Panc1 (cell line): ENCODE measurements at regions not wholly inside any gene's neighbourhood (a gene's known extent, or its start where the extent isn't known, plus 50 kb on each side); places are given as distances from the start of the nearest gene placed in this dataset.

Experiments
- ATAC-seq: fragments of 200-7000 bp; cut with Tn5 transposase; 2 replicates; pipeline ENCODE4 v1.9.1; 2020; ENCODE audit warnings: mild to moderate bottlenecking, moderate library complexity
- BruUV-seq: library from RNA; stranded (reverse); fragments of 400-500 nt; replicated peaks from 2 replicates; lab custom pipeline; 2021; lab: Mats Ljungman, UMichigan
- CTCF ChIA-PET: fragments of 300-600 bp; sonication (Branson Sonifier 250); formaldehyde crosslinking; loops from one replicate; lab custom pipeline; 2022; ENCODE audit warnings: antibody characterized with exemption; lab: Charles Lee
- POLR2A ChIA-PET: fragments of 300-600 bp; sonication (Branson Sonifier 250); formaldehyde crosslinking; loops from one replicate; lab custom pipeline; 2022; ENCODE audit warnings: antibody characterized with exemption; lab: Charles Lee
- DNase-seq: peaks from one replicate; pipeline ENCODE4 v3.0.0-alpha.2; 2010; ENCODE audit warnings: low read depth, low spot score
- H3K27ac ChIP-seq: 2 replicates; pipeline ENCODE4 v1.5.1; 2011; ENCODE audit warnings: mild to moderate bottlenecking, low read length, inconsistent platforms
- H3K27me3 ChIP-seq: fragments of 200-500 bp; sonication (Bioruptor generic); 2 replicates; pipeline ENCODE4 v1.6.0; 2014; ENCODE audit warnings: low read length, inconsistent platforms; ENCODE audit not compliant: control insufficient read depth, insufficient read depth
- H3K36me3 ChIP-seq: fragments of 200-500 bp; sonication (Bioruptor generic); 2 replicates; pipeline ENCODE4 v1.5.1; 2014; ENCODE audit warnings: inconsistent platforms, mild to moderate bottlenecking, low read length, moderate library complexity; ENCODE audit not compliant: control insufficient read depth, insufficient read depth
- H3K4me1 ChIP-seq: 2 replicates; pipeline ENCODE4 v1.5.1; 2011; ENCODE audit warnings: inconsistent platforms, mild to moderate bottlenecking, low read length, moderate library complexity; ENCODE audit not compliant: control insufficient read depth, insufficient read depth
- H3K4me3 ChIP-seq, 2 experiments: 2 replicates each; pipeline ENCODE4 v1.5.1; 2011 to 2012; ENCODE audit warnings: low read depth in 2 of 2, low read length in 2 of 2, mild to moderate bottlenecking in 2 of 2, inconsistent platforms in 1 of 2, moderate library complexity in 1 of 2
- H3K9me3 ChIP-seq: fragments of 200-500 bp; sonication (Bioruptor generic); 2 replicates; pipeline ENCODE4 v1.5.1; 2014; ENCODE audit warnings: low read depth, mild to moderate bottlenecking, inconsistent platforms, low read length, moderate library complexity; ENCODE audit not compliant: control insufficient read depth, insufficient read depth
- POLR2AphosphoS5 ChIP-seq: IDR thresholded peaks from 2 replicates; pipeline ENCODE4 v1.6.1; 2012; ENCODE audit warnings: mild to moderate bottlenecking, low read depth, low read length, moderate library complexity
- REST ChIP-seq, 2 experiments: IDR thresholded peaks; 2 replicates each; pipeline ENCODE4 v1.6.1; 2011 to 2012; ENCODE audit warnings: low read depth in 2 of 2, control low read depth in 1 of 2, low read length in 1 of 2, mild to moderate bottlenecking in 1 of 2, moderate library complexity in 1 of 2; ENCODE audit not compliant: insufficient read depth in 1 of 2
- SIN3A ChIP-seq: IDR thresholded peaks from 2 replicates; pipeline ENCODE4 v1.6.1; 2012; ENCODE audit warnings: low read depth, mild to moderate bottlenecking, low read length, moderate library complexity, borderline replicate concordance; ENCODE audit not compliant: insufficient read depth
- TCF7L2 ChIP-seq: IDR thresholded peaks from 2 replicates; pipeline ENCODE4 v1.6.1; 2011; ENCODE audit warnings: mild to moderate bottlenecking, low read depth, low read length, inconsistent platforms
- in situ Hi-C: cut with HindIII; loops from 2 replicates; pipeline ENCODE4 v1.10.0; 2016; ENCODE audit warnings: low sequenced_read_pairs, low pct_unique_long_range_greater_than_20kb
- intact Hi-C: fragments of 100-400 bp; cut with micrococcal nuclease; formaldehyde crosslinking; loops from one replicate; pipeline ENCODE4 v1.10.0; 2022; ENCODE audit not compliant: unreplicated experiment
- TF ChIP-seq, protein P1 (sequence below): fragments of 450-650 bp; IDR thresholded peaks from 2 replicates; pipeline ENCODE4 v1.5.1; 2017; ENCODE audit warnings: mild to moderate bottlenecking

DNA sequence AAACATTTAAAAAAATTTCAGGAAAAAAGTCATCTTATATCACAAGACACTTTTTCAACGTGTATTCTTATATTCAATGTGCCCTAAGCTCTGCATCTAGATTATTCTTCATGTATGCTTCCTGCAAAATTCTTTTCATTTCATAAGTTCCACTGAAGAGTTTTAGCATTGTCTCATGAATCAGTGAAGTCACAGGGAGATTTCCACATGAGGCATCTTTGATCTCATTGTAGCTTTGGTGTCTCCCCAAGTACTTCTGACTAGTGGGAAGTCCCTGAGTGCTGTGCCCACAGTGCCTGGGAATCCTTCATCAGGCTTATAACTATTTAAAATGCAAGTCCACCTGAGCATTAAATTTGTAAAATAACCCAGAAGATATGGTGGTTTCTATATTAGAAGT lies 123.8 kb downstream of the MAD2L1 start:
- Histone ChIP-seq H3K9me3 (no peaks in the 10 kb centered on the region), H3K36me3 (no peaks in the 10 kb centered on the region), H3K4me1 (no peaks in the 10 kb centered on the region), H3K27ac (no peak overlapping the region), H3K4me3 (no peak overlapping the region), H3K27me3 (no peaks in the 10 kb centered on the region)
- POLR2A ChIA-PET = no interaction called here
- DNase-seq = no peak
- CTCF ChIA-PET = no interaction called here
- TF ChIP-seq TCF7L2 = no peak
- intact Hi-C loops = no loop called here
- in situ Hi-C loops = no loop called here
- BruUV-seq = no TSS peak
- ATAC-seq = no peak

GRCh38 chr4:119940557-119940956 lies 126.1 kb downstream of the MAD2L1 start:
- Histone ChIP-seq H3K27me3 (no peaks in the 10 kb centered on the region), H3K4me1 (no peaks in the 10 kb centered on the region), H3K36me3 (no peaks in the 10 kb centered on the region), H3K4me3 (no peak overlapping the region), H3K27ac (no peak overlapping the region; the same call in 1 of the 2 replicates), H3K9me3 (no peaks in the 10 kb centered on the region)
- intact Hi-C loops (no loop called here), in situ Hi-C loops (no loop called here)
- POLR2A ChIA-PET = no interaction called here
- CTCF ChIA-PET = no interaction called here
- DNase-seq (no peak), ATAC-seq (no peak)
- BruUV-seq = no TSS peak
- TF ChIP-seq TCF7L2 = no peak

DNA sequence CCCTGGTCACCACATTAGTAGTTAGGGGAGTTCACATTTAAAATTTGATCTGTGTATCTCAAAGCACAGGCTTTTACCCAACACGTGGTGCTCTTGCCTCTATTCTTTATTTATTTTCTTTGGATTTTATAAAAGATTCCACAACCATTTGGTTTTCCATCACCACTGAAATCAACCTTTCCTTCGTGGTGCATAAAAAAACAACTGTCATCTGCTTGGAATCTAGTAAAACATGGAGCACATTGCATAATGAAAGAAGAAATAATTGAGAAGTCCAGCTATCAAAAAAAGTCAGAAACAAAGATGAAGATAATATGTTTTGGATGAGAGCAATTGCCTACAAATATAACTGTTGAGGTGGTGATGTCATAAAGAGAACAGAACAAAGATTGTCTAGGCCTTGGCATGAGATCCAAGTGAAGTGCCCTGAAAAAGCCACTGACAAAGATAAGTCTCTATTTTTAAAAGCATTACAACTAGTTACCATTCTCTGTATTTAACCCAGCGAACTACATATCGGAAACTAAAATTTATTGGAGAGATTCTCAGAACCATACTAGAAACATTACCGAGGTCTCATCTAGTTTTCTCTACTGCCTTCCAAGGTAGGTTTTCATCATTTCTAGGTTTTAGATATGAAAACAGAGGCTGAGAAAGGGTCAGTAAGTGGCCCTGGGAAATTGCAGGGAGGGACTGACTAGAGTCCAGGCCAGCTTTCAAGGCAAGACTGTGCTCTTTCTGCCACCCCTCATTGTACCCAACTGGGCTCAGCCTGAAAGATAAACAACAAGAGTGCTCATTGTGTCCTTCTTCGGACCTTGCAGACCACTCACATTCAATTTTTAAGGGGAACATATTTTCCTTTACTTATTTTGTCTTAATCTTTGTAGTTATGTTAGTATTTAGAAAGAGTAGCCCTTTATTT lies 127.3 kb downstream of the MAD2L1 start:
- no peak for ATAC-seq
- no peak for DNase-seq
- Histone ChIP-seq H3K9me3 (no peaks in the 10 kb centered on the region), H3K4me1 (no peaks in the 10 kb centered on the region), H3K27me3 (no peaks in the 10 kb centered on the region), H3K27ac (no peak overlapping the region), H3K4me3 (no peak overlapping the region), H3K36me3 (no peaks in the 10 kb centered on the region)
- intact Hi-C loops = no loop called here
- no peak for TF ChIP-seq POLR2AphosphoS5
- TF ChIP-seq SIN3A = no peak
- no peak for TF ChIP-seq TCF7L2
- TF ChIP-seq, protein P1, sequence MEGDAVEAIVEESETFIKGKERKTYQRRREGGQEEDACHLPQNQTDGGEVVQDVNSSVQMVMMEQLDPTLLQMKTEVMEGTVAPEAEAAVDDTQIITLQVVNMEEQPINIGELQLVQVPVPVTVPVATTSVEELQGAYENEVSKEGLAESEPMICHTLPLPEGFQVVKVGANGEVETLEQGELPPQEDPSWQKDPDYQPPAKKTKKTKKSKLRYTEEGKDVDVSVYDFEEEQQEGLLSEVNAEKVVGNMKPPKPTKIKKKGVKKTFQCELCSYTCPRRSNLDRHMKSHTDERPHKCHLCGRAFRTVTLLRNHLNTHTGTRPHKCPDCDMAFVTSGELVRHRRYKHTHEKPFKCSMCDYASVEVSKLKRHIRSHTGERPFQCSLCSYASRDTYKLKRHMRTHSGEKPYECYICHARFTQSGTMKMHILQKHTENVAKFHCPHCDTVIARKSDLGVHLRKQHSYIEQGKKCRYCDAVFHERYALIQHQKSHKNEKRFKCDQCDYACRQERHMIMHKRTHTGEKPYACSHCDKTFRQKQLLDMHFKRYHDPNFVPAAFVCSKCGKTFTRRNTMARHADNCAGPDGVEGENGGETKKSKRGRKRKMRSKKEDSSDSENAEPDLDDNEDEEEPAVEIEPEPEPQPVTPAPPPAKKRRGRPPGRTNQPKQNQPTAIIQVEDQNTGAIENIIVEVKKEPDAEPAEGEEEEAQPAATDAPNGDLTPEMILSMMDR = no peak
- TF ChIP-seq REST (IDR thresholded peaks at IDR 0.05; ENCODE audit: insufficient read depth in 1 of 2, low read depth in 2 of 2, low read length in 1 of 2) = no peak
- POLR2A ChIA-PET = no interaction called here
- in situ Hi-C loops = no loop called here
- BruUV-seq = no TSS peak
- CTCF ChIA-PET = no interaction called here
